Osteoblast (primary cell): ENCODE measurements at regions not wholly inside any gene's neighbourhood (a gene's known extent, or its start where the extent isn't known, plus 50 kb on each side); places are given as distances from the start of the nearest gene placed in this dataset.

Source experiments
- DNase-seq: peaks from one replicate; pipeline ENCODE4 v3.0.0; 2011; ENCODE audit warnings: low spot score, mixed read lengths; ENCODE audit not compliant: insufficient read length; ENCODE audit errors: missing footprints
- H2AFZ ChIP-seq: 2 replicates; pipeline ENCODE4 v1.6.0; 2011; ENCODE audit warnings: mild to moderate bottlenecking, low read length
- H3K27ac ChIP-seq: 2 replicates; pipeline ENCODE4 v1.5.1; 2011; ENCODE audit warnings: mild to moderate bottlenecking, low read depth, low read length, moderate library complexity
- H3K27me3 ChIP-seq: 2 replicates; pipeline ENCODE4 v1.6.0; 2012; ENCODE audit warnings: mild to moderate bottlenecking, control low read depth, inconsistent platforms, low read length, moderate library complexity; ENCODE audit not compliant: insufficient read depth
- H3K36me3 ChIP-seq: 2 replicates; pipeline ENCODE4 v1.5.1; 2011; ENCODE audit warnings: mild to moderate bottlenecking, low read length, control low read depth, moderate library complexity; ENCODE audit not compliant: insufficient read depth
- H3K4me1 ChIP-seq: 2 replicates; pipeline ENCODE4 v1.5.1; 2011; ENCODE audit warnings: mild to moderate bottlenecking, low read length, control low read depth, moderate library complexity; ENCODE audit not compliant: insufficient read depth
- H3K4me2 ChIP-seq: 2 replicates; pipeline ENCODE4 v1.6.0; 2011; ENCODE audit warnings: mild to moderate bottlenecking, low read length; ENCODE audit not compliant: insufficient read depth
- H3K4me3 ChIP-seq: fragments of 200-600 bp; sonication (generic); 3 replicates; pipeline ENCODE4 v1.5.1; 2012; ENCODE audit warnings: mild to moderate bottlenecking, low read length, inconsistent platforms; ENCODE audit not compliant: insufficient read depth
- H3K79me2 ChIP-seq: 2 replicates; pipeline ENCODE4 v1.6.0; 2012; ENCODE audit warnings: mild to moderate bottlenecking, low read length, control low read depth, inconsistent platforms; ENCODE audit not compliant: insufficient read depth
- H3K9me3 ChIP-seq: 2 replicates; pipeline ENCODE4 v1.5.1; 2011; ENCODE audit warnings: low read depth, low read length, control low read depth
- H4K20me1 ChIP-seq: 2 replicates; pipeline ENCODE4 v1.6.0; 2012; ENCODE audit warnings: mild to moderate bottlenecking, low read length, control low read depth; ENCODE audit not compliant: insufficient read depth
- TF ChIP-seq, protein P1 (sequence below): IDR thresholded peaks from 2 replicates; pipeline ENCODE4 v1.5.1; 2011; ENCODE audit warnings: mild to moderate bottlenecking, low read depth, low read length, moderate library complexity; ENCODE audit errors: extremely low read depth

- Histone ChIP-seq H3K27me3 (peaks cover 21% of the 10 kb centered on the region), H3K79me2 (no peaks in the 10 kb centered on the region), H3K4me3 (no peak overlapping the region), H3K9me3 (no peaks in the 10 kb centered on the region), H4K20me1 (no peaks in the 10 kb centered on the region), H3K4me2 (no peak overlapping the region), H3K27ac (no peak overlapping the region), H2AFZ (no peak overlapping the region), H3K4me1 (no peaks in the 10 kb centered on the region), H3K36me3 (no peaks in the 10 kb centered on the region)
- TF ChIP-seq, protein P1, sequence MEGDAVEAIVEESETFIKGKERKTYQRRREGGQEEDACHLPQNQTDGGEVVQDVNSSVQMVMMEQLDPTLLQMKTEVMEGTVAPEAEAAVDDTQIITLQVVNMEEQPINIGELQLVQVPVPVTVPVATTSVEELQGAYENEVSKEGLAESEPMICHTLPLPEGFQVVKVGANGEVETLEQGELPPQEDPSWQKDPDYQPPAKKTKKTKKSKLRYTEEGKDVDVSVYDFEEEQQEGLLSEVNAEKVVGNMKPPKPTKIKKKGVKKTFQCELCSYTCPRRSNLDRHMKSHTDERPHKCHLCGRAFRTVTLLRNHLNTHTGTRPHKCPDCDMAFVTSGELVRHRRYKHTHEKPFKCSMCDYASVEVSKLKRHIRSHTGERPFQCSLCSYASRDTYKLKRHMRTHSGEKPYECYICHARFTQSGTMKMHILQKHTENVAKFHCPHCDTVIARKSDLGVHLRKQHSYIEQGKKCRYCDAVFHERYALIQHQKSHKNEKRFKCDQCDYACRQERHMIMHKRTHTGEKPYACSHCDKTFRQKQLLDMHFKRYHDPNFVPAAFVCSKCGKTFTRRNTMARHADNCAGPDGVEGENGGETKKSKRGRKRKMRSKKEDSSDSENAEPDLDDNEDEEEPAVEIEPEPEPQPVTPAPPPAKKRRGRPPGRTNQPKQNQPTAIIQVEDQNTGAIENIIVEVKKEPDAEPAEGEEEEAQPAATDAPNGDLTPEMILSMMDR = no peak
- DNase-seq = no peak
These were observed 88.2 kb upstream of the EPB41L3 start for GRCh38 chr18:5632041-5632440.

DNA sequence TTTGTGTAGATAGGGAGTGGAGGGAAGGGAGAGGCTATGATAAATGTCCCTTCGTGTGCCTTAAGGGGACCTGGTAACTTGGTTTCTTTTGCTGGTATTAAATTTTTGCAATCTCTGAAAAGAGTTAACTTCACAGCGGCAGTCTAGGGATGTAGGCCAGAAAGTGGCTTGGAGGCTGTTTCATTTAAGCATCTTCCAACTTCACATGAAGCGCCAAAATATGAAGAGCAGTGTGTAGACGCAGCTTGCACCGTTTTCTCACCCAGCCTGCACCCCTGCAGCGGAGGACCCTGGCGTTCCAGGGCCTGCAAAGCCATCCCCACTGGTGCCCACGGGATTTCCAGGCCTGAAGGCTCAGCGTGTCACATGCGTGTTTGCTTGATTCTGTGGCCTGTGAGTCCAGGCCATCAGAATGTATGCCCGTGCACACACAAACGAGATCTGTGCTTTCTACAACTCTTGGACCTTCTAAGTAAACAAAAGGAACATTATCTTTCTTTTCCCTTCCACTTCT is 87.2 kb upstream of the EPB41L3 start:
- Histone ChIP-seq H3K36me3 (no peaks in the 10 kb centered on the region), H3K9me3 (no peaks in the 10 kb centered on the region), H3K27me3 (peaks cover 22% of the 10 kb centered on the region), H4K20me1 (no peaks in the 10 kb centered on the region), H3K4me3 (no peak overlapping the region), H3K27ac (no peak overlapping the region), H3K4me2 (no peak overlapping the region), H3K4me1 (no peaks in the 10 kb centered on the region), H3K79me2 (no peaks in the 10 kb centered on the region), H2AFZ (no peak overlapping the region)
- DNase-seq = peak; percentile 78
- TF ChIP-seq, protein P1 = no peak

DNA sequence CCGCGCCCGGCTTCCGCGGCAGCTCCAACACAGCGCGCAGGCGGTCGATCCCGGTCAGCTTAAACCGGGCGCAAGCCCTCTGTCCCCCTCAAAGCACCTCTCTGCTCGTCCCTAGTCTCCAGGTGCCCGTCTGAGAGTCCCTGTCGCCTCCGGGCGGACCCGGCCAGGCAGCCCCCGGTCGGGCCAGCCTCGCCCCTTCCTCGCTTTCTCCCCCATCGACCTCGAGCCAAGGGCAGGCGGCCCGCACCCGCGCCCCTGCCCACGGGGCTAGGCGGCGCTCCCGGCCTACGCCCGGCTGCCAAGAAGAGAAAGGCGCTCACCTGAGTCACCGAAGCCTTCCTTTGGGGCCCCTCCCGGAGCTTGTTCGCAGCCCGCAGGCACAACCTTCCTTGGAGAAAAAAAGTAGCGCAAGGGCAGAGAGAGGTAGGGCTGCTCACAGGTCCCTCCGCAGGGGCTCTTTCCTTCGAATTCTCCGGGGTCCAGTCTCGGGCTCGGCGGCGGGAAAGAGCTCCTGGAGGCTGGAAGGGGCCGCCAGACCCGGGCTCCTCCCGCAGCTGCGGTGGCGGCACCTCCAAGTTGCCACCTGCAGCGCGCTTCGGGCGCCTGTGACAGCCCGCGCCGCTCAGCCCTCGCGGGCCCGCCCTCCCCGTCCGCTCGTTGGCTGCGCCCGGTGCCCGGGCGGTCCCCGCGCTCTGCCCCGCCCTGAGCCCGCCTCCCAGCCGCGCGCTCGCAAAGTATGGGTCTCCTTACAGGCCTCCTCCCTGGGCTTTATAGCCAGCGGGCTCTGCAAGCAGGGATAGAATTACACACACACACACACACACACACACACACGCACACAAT is 86.5 kb upstream of the EPB41L3 start:
- Histone ChIP-seq H3K4me3 (no peak overlapping the region), H3K36me3 (no peaks in the 10 kb centered on the region), H3K4me2 (peak overlapping the region; percentile 57), H3K79me2 (no peaks in the 10 kb centered on the region), H3K4me1 (no peaks in the 10 kb centered on the region), H4K20me1 (no peaks in the 10 kb centered on the region), H3K27me3 (peaks cover 22% of the 10 kb centered on the region), H2AFZ (no peak overlapping the region), H3K9me3 (no peaks in the 10 kb centered on the region), H3K27ac (no peak overlapping the region)
- TF ChIP-seq, protein P1 = no peak
- DNase-seq = peak; percentile 76

GRCh38 chr18:5628512-5629255 is 84.9 kb upstream of the EPB41L3 start:
- no peaks in the 10 kb centered on the region for H3K36me3 ChIP-seq
- peaks cover 22% of the 10 kb centered on the region for H3K27me3 ChIP-seq
- H3K4me1 ChIP-seq = no peaks in the 10 kb centered on the region
- H4K20me1 ChIP-seq = no peaks in the 10 kb centered on the region
- peak overlapping the region; percentile 58 for H3K4me3 ChIP-seq
- H3K9me3 ChIP-seq = no peaks in the 10 kb centered on the region
- TF ChIP-seq, protein P1 = no peak
- no peaks in the 10 kb centered on the region for H3K79me2 ChIP-seq
- H2AFZ ChIP-seq = peak overlapping the region; percentile 29
- H3K27ac ChIP-seq = no peak overlapping the region
- peak overlapping the region; percentile 57 for H3K4me2 ChIP-seq
- DNase-seq = peak; percentile 87
